HG03280 (cell line): ENCODE measurements at regions not wholly inside any gene's neighbourhood (a gene's known extent, or its start where the extent isn't known, plus 50 kb on each side); places are given as distances from the start of the nearest gene placed in this dataset.

Source experiments
- ATAC-seq: cut with Tn5 transposase; IDR thresholded peaks from one replicate; pipeline ENCODE4 v1.9.1; 2021; ENCODE audit warnings: mild to moderate bottlenecking, moderate library complexity; ENCODE audit not compliant: unreplicated experiment

DNA sequence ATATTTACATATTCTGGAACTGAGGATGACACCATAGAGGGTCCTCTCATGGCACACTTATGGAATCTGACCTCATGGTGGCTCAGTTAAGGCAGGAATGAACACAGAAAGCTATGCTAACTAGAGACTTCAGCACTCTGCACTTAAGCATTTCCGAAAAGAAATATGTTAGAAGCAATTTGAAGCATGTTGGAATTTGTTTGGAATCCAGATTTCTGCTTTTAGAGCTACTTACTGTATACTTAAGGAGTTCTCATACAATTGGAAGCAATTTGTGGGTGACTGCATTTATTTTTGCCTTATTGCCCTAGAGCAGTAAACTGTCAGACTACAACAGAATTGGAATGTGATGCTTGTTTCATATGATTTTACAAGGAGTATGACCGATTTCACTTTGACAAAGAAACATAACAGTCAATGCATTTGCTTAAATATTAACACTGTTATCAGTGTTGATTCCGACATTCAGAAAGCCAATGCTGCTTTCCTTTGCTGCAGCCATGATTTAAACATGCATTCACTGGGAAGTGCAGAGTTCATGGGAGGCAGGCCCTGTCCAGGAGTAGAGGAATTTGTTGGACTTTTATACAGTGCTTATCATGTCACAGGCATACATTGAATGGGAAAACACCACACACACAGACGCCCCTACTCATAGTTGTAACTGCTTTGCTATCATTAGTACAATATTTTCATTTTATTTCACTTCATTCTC lies 244.4 kb downstream of the SAMD5 start:
- no peak for ATAC-seq

DNA sequence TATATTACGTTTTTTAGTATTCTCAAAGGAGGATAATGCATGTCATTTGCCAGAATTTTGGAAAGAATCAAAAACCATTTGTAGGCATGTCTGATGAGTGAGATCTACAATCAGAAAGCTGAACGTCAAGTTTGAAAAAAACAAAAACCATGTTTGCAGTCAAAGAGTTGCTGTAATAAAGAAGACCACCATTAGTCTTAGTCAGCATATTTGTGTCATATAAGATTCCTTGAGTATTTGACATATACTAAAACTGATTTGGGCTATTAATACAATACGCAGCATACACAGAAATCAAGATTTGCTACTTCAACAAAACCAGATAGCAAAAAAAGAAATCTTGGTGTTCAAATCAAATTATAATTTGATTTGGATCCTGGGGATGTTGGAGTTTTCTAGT lies 247.5 kb downstream of the SAMD5 start:
- ATAC-seq, result no peak

DNA sequence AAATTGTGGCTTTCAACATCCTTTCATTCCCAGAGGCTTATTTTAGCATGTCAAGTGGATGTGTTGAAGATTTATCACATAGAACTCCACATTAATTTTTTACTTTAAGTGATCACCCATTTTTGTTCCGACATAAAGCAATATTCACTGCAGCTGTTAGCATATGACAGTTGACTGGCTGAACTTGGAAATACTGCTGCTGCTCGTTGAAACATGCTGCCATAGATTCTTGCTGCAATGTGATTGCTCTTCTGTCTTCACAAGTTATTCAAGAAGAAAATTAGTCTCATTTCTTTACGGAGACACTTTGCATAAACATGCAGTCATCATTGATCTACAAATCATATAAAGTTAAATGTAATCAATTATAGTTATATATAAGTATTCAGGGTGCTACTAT lies 248.4 kb downstream of the SAMD5 start:
- no peak for ATAC-seq

DNA sequence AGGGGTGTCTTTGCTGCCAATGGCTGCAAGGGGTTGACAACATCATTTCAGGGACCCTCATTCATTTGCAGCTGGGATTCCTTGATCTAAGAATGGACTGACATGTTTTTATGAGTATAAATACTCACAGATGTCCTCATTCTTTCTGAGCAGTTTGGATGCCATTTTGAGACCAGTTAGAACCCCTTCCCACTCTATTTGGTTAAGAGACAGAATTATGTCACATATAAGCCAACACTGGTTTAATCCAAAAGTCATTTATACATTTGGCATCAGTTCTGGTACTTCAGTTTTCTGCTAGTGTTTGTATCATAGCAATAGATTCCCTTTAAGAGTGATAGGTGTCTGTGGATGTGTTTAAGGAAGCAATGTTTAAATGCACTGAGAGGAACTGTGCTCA lies 248.8 kb downstream of the SAMD5 start:
- no peak for ATAC-seq

DNA sequence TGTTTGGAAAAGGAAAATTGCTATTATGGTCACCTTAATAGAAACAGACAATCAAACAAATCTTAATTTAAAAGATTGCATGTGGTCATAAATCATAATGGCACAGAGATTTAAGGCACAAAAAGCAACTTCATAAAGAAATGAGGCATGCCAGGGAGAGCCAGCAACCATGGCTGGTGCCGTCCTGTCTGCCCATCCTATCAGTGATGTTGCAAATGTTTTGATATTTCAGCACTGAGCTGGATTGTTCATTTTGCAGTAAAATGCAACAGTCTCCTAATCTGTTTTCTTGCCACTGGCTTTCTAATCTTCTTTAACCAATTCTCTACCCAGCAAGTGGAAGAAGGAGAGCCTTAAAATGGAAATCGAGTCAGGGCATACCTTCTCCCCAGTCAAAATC lies 249.8 kb downstream of the SAMD5 start:
- ATAC-seq, result no peak

DNA sequence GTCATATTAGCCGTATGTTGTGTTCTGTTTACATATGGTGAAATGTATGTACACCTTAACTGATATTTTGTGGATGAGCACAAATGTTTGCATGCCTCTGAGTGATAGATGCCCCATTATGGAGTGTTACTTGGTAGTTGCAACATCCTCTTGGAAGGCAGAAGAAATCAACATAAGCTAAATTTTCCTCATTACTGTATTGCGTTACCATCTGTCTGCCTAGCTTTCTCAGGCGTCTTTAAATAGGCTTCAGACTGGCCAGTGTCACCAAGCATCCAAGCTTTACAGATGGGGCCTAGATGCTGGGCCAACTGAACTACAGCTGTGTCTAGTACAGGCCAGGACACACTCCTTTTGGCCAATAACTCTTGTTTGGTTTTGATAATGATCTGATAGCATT lies 250.6 kb downstream of the SAMD5 start:
- ATAC-seq, result no peak

DNA sequence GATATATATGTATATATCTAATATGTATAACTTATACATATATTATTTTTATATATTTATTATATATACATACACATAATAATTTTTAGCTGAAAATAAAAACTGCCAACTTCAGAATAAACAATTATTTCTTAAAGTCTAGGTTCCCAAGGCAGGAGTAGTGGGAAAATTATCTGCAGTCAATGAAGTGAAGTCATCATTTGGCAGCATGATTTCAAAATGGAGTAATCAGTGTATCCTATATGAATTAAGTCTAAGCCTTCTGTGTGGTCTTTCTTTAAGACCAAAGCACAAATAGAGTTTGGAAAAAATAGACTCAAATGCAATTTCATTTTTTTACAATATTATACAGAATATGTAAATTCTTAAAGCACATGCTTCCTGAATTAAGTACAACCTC lies 251.0 kb downstream of the SAMD5 start:
- no peak for ATAC-seq

DNA sequence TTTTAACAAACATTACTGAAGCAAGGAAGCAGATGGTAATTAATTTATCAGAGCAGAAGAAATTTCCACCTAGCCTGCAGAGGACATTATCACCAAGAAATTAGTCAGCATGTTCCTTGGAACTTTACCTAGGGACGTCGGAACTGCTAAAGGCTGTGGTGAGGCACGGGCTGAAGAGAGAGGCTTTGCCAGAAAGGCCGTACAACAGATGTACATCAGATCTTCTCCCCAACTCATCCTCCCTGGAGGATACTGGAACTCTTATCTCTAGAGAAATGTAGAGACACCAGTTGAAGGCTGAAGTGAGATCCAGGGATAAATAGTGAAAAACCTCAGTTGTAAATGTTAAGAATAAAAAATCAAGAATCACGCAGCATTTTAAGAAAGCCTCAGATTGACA lies 257.1 kb downstream of the SAMD5 start:
- ATAC-seq, result no peak

DNA sequence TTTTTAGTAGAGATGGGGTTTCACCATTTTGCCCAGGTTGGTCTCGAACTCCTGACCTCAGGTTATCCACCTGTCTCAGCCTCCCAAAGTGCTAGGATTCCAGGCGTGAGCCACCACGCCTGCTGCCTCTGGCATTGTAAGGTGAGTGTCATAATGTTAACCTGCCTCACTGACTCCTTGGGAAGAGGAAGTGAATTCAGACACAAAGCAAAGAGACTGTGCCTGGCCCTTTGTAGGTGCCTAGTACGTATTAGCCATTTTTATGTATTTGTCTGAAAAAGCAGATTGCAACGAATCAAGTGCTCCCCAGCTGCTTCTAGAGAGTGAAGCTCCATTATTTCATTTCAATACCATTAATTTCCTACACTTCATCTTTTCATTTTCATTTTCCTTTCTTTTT lies 260.5 kb downstream of the SAMD5 start:
- ATAC-seq, result no peak

DNA sequence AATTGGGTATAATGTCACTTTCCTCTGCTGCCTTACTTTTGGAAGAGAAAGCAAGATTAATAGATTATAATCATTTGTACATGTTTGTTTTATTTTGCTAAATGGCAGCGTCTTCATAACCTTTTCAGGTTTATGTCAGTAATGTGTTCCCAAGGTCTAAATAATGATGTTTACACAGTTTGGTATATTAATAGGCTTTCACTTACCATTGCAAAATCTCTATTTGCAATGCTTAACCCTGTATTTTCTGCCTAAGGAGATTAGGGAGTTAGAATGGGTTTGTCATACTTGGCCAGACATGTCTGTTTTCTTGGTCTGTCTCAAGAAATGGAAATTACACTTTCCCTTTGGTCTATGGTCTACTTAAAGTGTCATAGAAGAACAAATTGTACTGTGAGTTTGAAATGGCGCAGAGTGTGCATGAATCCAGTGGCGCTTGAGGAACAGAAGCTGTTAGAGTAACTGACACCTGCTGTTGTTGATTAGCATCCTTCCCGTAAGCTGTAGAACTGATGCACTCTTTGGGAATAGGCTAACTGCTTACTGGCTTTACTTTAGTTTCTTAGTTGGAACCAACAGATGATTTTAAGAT lies 261.1 kb downstream of the SAMD5 start:
- no peak for ATAC-seq

DNA sequence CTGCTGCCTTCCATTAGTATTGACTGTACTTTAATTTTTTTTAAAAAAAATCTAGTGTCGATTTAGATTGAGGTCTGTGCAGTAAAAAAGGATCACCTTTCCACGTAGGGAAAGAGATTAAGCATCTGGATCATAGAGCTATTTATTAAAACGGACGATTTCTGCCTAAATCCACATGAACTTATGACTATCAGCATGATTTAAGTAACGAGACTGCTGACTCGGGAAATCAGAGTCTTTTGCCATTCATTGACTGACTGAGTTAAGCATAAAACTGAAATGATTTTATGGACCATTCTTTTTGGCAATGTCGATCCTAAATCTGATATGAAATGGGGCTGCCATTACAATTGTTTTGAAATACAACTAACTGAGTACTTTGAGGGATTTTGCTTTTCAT lies 261.7 kb downstream of the SAMD5 start:
- no peak for ATAC-seq

DNA sequence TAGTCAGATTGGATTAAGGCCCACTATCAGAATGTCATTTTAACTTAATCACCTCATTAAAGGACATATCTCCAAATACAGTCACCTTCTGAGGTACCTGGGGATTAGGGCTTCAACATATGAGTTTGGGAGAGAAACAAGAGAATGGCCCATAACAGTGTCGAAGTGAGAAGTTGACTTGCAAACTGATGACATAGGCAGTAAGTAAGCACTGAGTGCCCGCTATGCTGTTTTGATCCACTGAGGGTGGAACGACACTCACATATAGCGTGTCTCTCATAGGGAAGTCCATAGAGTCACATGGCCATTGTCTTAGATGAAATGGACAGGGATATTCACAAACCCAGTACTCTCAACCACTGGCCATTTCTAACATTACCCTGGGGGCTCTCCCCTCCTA lies 264.2 kb downstream of the SAMD5 start:
- no peak for ATAC-seq

DNA sequence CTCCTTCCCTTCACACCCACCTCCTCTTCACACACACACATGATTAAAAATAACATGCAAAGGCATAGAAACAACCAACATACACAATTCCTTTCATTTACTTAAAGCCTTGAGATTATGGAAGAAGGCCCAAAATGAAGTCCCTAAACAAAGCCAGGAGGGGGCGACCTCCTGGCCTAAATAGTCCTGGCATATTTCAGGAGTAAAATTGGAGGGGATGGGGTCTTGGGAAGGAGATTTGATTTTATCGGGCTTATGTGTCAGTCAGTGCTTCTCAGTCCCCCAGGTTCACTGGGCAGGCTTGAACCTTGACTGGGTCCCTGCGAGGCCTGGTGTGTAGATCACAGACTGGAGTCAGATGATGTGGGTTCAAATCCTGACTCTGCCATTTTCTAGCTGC lies 266.4 kb downstream of the SAMD5 start:
- ATAC-seq, result no peak

DNA sequence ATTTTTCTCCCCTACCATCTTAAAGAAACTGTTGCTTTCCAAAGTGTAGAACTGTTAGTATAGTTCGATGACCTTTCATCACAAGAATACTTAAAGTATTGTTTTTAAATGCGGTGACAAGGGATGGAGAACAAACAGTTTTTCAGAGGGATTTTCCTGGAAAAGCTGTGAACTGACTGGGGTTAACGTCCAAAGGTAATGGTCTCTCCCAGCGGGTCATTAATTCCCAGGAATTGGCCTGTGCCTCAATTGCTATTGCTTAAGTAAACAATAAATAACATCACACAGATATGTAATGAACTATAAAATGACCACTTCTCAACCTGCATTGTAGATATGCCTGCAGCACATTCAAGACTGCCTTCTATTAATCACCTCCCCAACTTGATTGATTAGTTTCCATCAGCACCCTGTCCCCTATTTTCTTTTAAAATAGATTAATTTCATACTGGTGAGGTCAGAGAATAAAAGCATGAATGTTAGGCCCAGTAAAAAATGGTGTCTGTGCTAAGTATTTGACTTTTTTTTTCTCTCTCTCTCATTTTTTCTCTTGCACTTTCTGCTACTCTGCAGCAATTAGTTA lies 268.2 kb downstream of the SAMD5 start:
- no peak for ATAC-seq

DNA sequence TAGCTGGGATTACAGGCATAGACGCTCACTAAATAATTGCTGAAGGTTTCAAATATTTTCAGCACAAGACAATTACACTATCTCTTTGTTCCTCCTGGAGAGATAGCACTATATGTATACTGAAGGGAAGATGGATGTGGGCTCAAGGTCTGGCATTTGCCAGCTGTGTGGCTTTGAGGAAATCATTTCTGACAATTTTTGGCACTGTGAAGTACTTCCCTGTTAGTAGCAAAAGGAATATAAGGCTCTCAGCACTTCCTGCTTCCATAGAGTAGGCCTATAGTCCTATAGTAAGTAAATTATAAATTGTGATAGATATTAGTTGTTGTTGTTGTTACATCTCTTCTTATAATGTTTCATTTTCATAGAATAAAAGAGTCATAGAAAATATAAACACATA lies 271.1 kb downstream of the SAMD5 start:
- ATAC-seq, result no peak

DNA sequence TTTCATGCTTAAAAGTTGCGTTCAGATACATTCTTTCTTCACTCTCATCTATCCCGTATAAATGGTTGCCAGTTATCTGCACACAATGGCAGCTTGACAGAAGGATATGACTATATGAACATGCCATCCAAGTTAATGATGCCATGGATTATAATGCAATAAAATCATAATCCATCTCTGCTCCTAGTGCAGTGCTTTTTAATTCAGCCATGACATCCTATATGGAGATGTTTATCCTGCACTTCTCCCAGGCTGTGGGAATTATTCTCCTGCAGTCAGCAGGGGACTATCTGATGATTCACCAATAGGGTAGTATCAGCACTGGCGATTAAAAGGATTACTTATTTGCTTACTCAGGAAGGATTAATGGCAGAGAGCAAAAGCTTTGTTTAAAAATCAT lies 273.8 kb downstream of the SAMD5 start:
- no peak for ATAC-seq

DNA sequence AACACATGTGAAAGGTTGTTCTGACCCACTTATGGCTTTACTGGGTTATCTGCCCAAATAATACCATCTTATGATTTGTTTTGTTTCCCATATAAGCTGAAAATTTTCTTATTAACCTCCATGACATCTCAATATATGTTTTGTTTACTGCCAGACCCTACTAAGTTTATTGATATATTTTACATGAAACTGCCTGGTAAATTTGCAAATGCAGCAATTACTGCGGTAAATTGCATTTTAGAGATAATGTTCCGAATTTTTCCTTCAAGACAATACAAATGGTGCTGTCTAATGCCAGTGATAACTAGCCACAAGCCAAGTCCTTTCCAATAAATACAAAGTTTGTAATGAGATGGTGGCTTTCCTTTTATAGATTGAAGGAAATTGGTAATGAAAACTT lies 275.9 kb downstream of the SAMD5 start:
- ATAC-seq, result no peak

DNA sequence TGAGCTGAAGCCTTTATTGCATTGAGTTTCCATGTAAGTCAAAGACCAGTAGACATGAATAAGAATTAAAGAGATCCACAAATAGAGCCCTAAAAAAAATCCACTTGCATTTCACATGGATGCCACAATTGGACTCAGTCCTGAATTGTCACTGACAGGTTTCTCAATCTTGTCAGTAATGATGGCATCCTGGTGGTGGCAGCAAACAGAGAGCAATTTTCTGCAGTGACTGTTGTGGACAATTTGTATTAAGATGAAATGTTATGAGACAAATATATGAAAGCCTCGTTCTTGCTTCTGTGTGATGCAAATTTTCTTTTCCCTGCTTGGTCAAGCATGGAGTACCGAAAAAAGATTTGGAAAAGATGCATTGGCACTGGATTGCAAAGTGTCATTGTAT lies 278.9 kb downstream of the SAMD5 start:
- ATAC-seq, result no peak

DNA sequence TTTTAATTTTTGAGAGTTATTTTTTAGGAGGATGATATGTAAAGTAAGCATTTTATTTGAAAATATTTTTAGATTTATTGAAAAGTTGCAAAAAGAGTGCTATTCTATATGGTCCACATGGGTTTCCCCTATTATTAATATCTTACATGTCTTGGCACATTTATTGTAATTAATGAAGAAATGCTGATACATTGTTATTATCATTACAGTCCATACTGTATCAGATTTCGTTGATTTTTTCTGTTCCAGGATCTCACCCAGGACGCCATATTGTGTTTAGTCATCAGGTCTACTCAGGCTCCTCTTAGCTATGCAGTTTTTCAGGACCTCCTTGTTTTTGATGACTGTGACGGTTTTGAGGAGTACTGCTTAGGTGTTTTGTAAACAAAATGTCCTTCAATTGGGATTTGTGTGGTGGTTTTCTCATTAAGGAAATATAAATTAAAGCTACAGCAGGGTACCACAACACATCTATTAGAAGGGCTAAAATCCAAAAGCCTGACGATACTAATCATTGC lies 281.0 kb downstream of the SAMD5 start:
- ATAC-seq, result no peak

DNA sequence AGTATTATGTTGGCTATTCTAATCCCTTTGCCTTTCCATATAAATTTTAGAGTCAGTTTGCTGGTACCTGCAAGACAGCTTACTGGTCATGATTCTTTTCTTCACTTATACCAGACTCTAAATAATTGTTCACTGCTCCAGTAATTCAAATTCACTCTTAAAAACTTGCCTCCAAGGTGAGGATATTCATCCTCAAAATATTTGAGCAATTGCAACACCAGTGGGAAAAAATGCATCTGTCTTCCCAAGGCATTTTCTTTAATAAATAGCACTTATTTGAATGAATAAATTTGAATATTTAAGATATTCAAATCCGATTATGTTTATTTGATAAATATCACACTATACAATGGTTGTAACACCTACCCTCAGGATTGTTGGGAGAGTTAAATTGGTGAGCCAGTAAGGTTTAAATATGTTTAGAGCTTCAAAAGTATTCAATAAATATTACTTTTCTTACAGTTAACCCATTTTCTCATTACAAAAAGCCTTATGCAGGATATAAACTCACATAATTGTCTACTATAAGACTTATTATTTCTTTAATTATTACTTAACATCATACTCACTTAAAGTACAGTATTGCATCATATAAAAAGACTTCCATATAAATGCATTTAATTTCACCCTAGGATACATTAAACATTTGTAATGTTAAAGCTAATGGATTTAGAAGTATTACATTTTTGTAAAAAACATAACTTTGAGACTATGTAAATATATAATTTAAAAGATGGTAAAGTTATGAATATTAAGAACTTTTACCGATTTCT lies 285.6 kb downstream of the SAMD5 start:
- ATAC-seq, result no peak

DNA sequence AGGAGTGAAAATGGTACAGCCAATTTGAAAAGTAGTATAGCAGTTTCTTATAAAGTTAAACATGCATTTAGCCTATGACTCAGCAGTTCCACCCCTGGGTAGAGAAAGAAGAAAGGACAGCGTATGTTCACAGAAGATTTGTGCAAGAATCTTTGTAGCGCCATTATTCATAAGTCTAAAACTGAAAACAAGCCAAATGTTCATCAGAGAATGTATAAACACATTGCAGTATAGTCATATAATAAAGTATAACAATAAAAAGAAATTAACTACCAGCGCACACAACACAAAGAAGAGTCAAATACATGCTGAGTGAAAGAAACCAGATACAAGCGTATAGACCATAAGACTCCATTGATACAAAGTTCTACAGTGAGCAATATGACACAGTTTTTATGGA lies 294.0 kb downstream of the SAMD5 start:
- ATAC-seq, result no peak

DNA sequence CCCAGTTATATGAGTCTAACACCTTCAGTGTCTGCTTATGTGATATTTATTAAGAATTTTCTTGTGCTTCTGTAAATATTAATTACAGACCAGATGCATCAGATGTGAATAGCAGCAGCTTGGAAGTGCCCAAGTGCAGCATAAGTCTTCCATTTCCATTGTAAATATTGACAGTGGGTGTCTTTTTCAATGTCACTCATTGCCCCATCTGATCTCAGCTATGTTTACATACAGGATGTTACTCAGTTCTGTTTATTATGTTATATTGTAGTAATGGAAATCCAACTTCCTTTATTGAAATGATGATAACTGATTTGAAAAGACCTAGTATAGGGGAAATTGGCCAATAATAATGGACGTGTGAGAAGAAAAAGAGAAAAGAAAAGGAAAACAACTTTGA lies 296.7 kb downstream of the SAMD5 start:
- no peak for ATAC-seq
